ENCODE measurements at regions not wholly inside any gene's neighbourhood (a gene's known extent, or its start where the extent isn't known, plus 50 kb on each side); places are given as distances from the start of the nearest gene placed in this dataset.

DNA sequence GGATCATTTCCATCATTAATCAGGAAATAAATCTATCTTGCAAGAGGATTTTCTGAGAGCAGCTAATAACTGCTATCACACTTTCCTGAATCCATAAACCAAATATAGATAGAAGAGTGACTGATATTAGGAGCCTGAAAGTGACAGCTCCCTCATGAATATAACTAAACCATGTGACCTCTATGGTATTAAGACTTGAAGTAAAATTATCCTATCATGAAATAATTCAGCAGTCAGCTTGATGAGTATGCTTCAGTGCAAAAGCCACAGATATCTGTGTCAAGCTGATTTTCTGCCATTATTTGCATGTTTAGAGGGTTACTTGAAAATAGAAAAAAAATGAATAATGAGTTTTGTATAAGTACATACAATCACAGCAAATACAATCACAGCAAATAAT lies 80.1 kb upstream of the PPP1R3A start:
- no peaks in the 10 kb centered on the region for H3K27me3 ChIP-seq (ENCODE audit: control insufficient read depth in 3 of 3, insufficient read depth in 3 of 3, low read length in 2 of 3)
- no peak overlapping the region for H3K27ac ChIP-seq (ENCODE audit: low read depth in 1 of 2, low read length in 1 of 2)
- no peak for ATAC-seq (ENCODE audit: insufficient read depth, low FRiP score)
- H3K9ac ChIP-seq (ENCODE audit: insufficient read depth in 1 of 2, low read length in 2 of 2) = no peak overlapping the region
- DNase-seq = no peak
- H3K4me3 ChIP-seq = no peak overlapping the region
- TF ChIP-seq, protein P1, sequence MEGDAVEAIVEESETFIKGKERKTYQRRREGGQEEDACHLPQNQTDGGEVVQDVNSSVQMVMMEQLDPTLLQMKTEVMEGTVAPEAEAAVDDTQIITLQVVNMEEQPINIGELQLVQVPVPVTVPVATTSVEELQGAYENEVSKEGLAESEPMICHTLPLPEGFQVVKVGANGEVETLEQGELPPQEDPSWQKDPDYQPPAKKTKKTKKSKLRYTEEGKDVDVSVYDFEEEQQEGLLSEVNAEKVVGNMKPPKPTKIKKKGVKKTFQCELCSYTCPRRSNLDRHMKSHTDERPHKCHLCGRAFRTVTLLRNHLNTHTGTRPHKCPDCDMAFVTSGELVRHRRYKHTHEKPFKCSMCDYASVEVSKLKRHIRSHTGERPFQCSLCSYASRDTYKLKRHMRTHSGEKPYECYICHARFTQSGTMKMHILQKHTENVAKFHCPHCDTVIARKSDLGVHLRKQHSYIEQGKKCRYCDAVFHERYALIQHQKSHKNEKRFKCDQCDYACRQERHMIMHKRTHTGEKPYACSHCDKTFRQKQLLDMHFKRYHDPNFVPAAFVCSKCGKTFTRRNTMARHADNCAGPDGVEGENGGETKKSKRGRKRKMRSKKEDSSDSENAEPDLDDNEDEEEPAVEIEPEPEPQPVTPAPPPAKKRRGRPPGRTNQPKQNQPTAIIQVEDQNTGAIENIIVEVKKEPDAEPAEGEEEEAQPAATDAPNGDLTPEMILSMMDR (IDR thresholded peaks at IDR 0.05; ENCODE audit: control extremely low read depth, extremely low read depth) = no peak
- H3K36me3 ChIP-seq (ENCODE audit: control insufficient read depth in 4 of 4, insufficient read depth in 4 of 4, low read length in 4 of 4) = no peaks in the 10 kb centered on the region
- peaks cover 0 to 3% (median 1%) of the 10 kb centered on the region in 4 donors for H3K9me3 ChIP-seq (ENCODE audit: control insufficient read depth in 4 of 4, insufficient read depth in 3 of 4, low read length in 3 of 4)
- no peaks in the 10 kb centered on the region for H3K4me1 ChIP-seq (ENCODE audit: control insufficient read depth in 5 of 5, insufficient read depth in 5 of 5, low read length in 5 of 5)

DNA sequence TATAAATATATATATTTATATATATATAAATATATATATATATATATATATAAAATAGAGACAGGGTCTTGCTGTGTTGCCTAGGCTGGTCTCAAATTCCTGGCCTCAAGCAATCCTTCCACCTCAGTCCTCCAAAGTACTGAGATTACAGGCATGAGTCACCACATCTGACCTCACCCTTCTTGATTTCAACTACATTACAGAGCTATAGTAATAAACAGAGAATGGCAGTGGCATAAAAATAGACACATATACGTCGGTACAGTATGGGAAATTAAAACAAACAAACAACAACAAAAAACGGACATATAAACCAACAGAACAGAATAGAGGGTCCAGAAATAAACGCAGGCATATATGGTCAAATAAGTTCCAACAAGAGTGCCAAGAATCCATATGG lies 77.6 kb upstream of the PPP1R3A start:
- DNase-seq (no peak), ATAC-seq (ENCODE audit: insufficient read depth, low FRiP score) (no peak)
- no peaks in the 10 kb centered on the region for H3K36me3 ChIP-seq (ENCODE audit: control insufficient read depth in 4 of 4, insufficient read depth in 4 of 4, low read length in 4 of 4)
- H3K4me3 ChIP-seq = no peak overlapping the region
- no peaks in the 10 kb centered on the region for H3K4me1 ChIP-seq (ENCODE audit: control insufficient read depth in 5 of 5, insufficient read depth in 5 of 5, low read length in 5 of 5)
- H3K9me3 ChIP-seq (ENCODE audit: control insufficient read depth in 4 of 4, insufficient read depth in 3 of 4, low read length in 3 of 4) = peaks cover 0 to 3% (median 0%) of the 10 kb centered on the region in 4 donors
- H3K27ac ChIP-seq (ENCODE audit: low read depth in 1 of 2, low read length in 1 of 2) = no peak overlapping the region
- TF ChIP-seq, protein P1 (IDR thresholded peaks at IDR 0.05; ENCODE audit: control extremely low read depth, extremely low read depth) = no peak
- H3K27me3 ChIP-seq (ENCODE audit: control insufficient read depth in 3 of 3, insufficient read depth in 3 of 3, low read length in 2 of 3) = no peaks in the 10 kb centered on the region
- no peak overlapping the region for H3K9ac ChIP-seq (ENCODE audit: insufficient read depth in 1 of 2, low read length in 2 of 2)
- 77 to 88% methylated on average over 4 of the region's 4 CpGs for WGBS, 2 donors

DNA sequence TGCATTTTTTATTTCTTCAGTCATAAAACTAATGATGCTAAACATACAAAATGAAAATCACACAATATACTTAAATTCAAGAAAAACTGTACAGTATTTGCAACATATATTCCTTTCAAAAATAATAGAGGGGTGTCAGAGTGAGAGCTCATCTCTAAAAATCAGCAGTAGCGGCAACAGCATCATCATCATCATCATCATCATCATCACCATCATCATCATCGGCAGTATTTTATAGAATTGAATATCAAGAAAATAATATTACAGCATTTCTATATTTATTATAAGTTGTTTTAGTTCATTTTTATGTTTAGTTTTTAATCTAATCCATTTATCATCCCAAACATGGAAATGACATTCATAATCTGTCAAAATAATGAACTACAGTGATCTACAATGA lies 67.4 kb upstream of the PPP1R3A start:
- H3K9ac ChIP-seq (ENCODE audit: insufficient read depth in 1 of 2, low read length in 2 of 2) = no peak overlapping the region
- H3K4me3 ChIP-seq = no peak overlapping the region
- no peaks in the 10 kb centered on the region for H3K36me3 ChIP-seq (ENCODE audit: control insufficient read depth in 4 of 4, insufficient read depth in 4 of 4, low read length in 4 of 4)
- H3K27me3 ChIP-seq (ENCODE audit: control insufficient read depth in 3 of 3, insufficient read depth in 3 of 3, low read length in 2 of 3) = no peaks in the 10 kb centered on the region
- TF ChIP-seq, protein P1 (IDR thresholded peaks at IDR 0.05; ENCODE audit: control extremely low read depth, extremely low read depth) = no peak
- no peak overlapping the region for H3K27ac ChIP-seq (ENCODE audit: low read depth in 1 of 2, low read length in 1 of 2)
- no peak for DNase-seq
- WGBS, 2 donors = 94 to 97% methylated on average over 2 of the region's 2 CpGs
- peaks cover 0 to 3% (median 0%) of the 10 kb centered on the region in 4 donors for H3K9me3 ChIP-seq (ENCODE audit: control insufficient read depth in 4 of 4, insufficient read depth in 3 of 4, low read length in 3 of 4)
- no peak for ATAC-seq (ENCODE audit: insufficient read depth, low FRiP score)
- no peaks in the 10 kb centered on the region for H3K4me1 ChIP-seq (ENCODE audit: control insufficient read depth in 5 of 5, insufficient read depth in 5 of 5, low read length in 5 of 5)

DNA sequence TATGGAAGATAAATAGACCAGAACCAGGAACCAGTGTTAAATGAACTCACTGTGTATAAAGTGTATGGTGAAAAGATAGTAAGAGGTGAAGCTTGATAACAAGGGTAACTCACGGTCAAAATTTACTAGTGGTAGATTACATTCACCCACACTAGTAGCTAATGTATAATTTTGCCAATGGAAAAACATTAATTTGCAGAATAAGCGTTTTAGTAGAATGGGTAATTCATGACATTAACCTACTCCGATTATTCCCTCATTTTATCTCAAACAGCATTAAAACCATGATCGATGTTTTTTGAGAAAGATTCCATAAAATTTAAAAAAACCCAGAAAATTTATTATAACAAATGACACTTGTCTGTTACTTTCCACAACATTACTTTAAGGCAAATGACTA lies 57.7 kb upstream of the PPP1R3A start:
- no peak overlapping the region for H3K27ac ChIP-seq (ENCODE audit: low read depth in 1 of 2, low read length in 1 of 2)
- DNase-seq (no peak), ATAC-seq (ENCODE audit: insufficient read depth, low FRiP score) (no peak)
- no peaks in the 10 kb centered on the region for H3K27me3 ChIP-seq (ENCODE audit: control insufficient read depth in 3 of 3, insufficient read depth in 3 of 3, low read length in 2 of 3)
- WGBS, 2 donors = 89 to 94% methylated on average over 4 of the region's 4 CpGs
- no peaks in the 10 kb centered on the region for H3K9me3 ChIP-seq (ENCODE audit: control insufficient read depth in 4 of 4, insufficient read depth in 3 of 4, low read length in 3 of 4)
- no peak overlapping the region for H3K9ac ChIP-seq (ENCODE audit: insufficient read depth in 1 of 2, low read length in 2 of 2)
- TF ChIP-seq, protein P1 (IDR thresholded peaks at IDR 0.05; ENCODE audit: control extremely low read depth, extremely low read depth) = no peak
- no peak overlapping the region for H3K4me3 ChIP-seq
- no peaks in the 10 kb centered on the region for H3K36me3 ChIP-seq (ENCODE audit: control insufficient read depth in 4 of 4, insufficient read depth in 4 of 4, low read length in 4 of 4)
- no peaks in the 10 kb centered on the region for H3K4me1 ChIP-seq (ENCODE audit: control insufficient read depth in 5 of 5, insufficient read depth in 5 of 5, low read length in 5 of 5)

Data from lung (tissue), 11 donors.